HG03280 (cell line): ENCODE measurements at regions not wholly inside any gene's neighbourhood (a gene's known extent, or its start where the extent isn't known, plus 50 kb on each side); places are given as distances from the start of the nearest gene placed in this dataset.

Source experiments
- ATAC-seq: cut with Tn5 transposase; IDR thresholded peaks from one replicate; pipeline ENCODE4 v1.9.1; 2021; ENCODE audit warnings: mild to moderate bottlenecking, moderate library complexity; ENCODE audit not compliant: unreplicated experiment

DNA sequence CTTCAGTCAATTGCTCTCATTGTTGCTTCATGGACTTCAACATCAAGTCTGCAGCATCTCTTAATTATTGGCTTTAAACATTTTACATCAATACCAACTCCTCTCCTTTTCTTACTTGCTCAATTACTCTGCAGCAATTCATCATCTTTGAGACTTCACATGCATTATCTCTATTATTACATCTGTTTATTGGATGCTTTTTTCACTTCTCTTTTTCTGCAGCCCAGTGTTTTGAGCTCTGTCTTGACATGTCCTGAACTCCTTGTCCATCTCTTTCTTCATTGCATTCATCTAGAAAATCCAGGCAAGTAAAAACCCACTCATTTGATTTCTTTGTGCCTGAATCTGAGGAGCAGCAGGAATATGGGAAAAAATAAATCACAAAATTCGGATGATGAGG, 647.9 kb downstream of the PLCL1 start:
- ATAC-seq: peak; percentile 57

DNA sequence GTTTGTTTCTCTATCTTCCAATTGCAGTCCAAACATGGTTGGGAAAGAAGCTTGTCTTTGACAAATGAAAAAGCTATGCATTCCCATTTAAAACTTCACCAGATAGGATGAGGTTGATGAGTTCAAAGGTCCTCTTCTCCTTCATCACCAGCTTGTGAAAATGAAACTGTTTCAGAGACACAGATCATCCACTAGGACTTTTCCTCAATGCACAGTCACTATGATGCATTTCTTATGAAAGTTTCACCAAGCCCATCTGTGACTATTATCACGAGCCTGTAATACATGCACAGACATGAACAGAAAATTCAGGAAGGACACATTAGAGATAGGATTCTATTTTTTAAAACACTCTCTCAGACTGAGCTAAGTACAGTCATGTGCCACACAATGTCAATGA, 644.4 kb downstream of the PLCL1 start:
- ATAC-seq: no peak

DNA sequence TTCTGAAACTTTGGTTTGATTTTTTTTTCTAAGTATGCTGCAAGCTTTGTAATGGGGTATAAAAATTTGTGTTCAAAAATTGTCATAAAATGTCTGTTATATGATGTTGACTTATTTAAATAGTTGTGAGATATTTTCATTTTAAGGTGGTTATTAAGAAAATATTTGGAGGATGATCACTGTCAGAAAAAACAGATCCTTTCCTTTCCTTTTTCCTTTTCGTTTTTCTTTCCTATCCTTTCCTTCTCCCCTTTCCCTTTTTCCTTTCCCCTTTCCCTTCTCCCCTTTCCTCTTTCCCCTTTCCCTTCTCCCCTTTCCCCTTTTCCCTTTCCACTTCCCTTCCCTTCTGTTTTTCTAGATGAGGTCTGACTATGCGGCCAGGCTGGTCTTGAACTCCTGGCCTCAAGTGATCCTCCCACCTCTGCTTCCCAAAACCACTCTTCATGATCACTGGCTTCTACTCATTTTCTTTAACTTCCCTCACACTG, 640.5 kb downstream of the PLCL1 start:
- no peak for ATAC-seq

DNA sequence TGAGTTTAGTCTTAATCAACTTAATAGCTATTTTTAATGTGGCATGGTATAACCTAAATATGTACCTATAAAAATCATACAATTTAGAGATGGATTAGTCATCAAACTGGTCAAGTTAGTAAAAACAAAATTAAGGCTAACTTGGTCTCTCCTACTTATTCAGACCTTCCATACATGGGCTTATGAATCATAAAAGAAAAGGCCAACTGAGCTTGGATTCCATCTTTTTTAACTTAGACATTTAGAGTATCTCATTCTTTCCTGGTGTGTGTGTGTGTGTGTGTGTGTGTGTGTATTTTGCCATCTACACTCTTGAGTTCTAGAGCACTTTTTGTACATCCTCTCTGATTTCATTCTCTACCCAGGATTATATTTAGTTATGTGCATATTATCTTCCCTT, 637.5 kb downstream of the PLCL1 start:
- no peak for ATAC-seq

DNA sequence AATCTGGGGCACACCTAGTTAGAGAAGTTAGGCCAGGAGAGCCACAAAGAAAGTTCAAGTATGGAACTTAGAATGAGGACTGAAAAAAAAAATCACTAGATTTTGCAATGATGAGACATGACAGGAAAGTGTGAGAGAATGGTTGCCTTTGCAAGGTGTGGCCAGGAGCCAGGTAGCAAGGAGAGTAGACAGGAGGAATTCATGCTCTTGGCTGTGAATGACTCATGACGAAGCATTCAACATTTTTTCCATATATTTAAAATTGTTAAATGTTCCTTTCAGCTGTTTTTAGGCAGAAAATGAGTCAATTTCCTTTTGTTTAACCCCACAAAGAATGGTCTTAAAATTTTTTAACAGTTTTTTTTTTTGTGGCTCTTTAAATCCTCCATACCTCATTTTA, 636.9 kb downstream of the PLCL1 start:
- no peak for ATAC-seq

DNA sequence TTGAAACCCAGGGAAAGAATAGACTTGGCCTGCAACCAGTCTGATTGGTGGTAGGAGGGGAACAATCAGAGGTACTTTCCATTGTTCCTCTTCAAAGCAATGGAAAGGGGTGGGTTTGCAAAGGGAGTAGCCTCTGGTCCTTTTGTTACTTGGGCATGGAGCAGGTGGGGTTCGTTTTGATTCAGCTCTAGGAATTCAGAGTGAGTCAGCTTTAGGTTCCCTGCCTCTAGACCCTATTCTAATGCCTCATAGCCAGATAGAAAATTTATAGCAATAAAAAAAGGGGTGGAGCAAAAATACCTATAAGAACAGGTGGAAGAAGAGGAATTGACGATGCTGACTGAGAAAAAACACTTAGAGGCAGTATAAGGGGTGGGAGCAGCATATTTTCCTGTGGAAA, 636.4 kb downstream of the PLCL1 start:
- ATAC-seq: no peak

DNA sequence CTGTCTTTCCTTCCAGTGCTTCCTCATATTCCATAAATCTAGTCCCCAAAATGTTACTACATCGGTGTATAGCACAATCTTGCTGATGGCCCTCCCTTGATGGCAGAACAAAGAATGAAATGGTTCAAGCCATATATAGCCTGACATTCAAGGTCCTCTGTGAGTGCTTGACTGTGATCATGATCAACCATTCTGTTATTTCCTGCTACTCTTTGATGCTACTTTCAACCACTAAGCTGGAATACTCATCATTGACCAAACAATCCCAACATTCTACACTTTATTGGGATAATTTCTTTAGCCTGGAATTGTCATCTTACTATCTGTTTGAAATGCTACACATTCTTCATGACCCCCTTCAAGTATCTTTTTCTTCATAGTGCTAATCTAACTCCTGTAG, 633.9 kb downstream of the PLCL1 start:
- no peak for ATAC-seq

DNA sequence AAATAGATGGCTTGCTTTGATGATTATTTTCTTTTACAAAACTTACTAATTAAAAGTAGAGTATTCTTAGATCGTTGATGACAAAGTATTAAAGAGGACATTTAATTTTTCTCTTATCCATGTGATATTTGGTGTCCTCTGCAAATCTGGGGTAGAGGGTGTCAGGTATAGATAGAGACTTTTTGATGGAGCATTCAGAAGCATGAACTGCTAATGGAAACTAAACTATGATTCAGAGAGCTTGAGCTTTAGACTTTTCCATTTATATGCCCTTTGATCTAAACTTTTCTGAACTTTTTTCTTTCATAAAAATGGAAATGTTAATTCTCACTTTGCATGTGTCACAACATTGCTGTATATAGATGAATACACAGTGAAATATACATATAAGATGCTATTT, 619.7 kb downstream of the PLCL1 start:
- ATAC-seq: no peak

DNA sequence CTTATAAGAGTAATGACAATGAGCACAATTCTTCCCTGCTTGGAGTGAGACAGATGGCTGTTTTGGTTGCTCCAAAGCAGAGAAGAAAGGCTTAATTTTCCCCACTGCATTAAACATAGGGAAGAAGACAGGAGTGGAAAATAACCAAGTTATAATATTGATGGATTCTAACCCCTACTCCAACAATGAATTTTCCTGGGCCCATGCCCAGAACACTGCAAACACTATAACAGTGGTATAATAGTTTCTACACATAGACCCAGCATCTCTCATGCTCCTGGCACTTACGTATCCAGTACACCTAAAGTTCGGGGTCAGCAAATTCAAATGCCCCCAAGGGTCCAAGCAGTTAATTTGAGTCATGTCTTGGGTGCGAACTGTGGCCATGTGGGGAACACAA, 613.4 kb downstream of the PLCL1 start:
- ATAC-seq: no peak

DNA sequence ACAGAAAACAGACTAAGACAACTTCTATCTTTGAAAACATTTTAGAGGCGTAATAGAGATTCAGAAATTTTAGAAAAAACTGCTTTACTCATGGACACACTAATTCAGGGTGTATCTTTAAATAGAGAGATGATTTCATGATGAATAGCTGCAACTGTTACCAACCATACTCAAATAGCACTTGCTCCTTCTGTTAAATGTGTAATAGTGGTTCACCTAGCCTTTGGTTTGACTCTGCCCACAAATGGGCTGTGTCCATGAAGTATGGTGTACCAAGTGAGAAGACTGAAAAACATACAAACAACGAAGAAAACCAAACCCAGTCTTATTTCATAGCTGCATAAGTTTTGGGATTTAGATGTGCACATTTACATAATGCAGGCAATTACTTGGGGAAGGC, 610.6 kb downstream of the PLCL1 start:
- ATAC-seq: no peak

DNA sequence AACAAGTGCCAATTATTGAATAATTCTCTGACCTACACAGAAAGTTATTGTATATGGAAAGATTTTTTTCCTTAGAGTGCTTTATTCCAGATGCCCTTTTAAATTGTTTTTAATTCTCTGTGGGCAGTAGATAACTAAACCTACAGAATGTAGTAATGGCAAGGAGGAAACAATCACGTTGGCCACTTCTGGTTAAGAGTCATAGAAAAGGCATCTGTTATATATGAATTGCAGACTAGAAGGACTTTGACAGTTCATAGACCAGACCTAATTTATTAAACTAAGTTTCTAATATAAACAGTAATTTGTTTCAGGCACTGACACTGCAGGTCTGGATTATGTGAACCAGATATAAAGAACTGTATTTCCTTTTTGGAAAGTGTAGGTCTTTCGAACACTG, 607.5 kb downstream of the PLCL1 start:
- no peak for ATAC-seq

DNA sequence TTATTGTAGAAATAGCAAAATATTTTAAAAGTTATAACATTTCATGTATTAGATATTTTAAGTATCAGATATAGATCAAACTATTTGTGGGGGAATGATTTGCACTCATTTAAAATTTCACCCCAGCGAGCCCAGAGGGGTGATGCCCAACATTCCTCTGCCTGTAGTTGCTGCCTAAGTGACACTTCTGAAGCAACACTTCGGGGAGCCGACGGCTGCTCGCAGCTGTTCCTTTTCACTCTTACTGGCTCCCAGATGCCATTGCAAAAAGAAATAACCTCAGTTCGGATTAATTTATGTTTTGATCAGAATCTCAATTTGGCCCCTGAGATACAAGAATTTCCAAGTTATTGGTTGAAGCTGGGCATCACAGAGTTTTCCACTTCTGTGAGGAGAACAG, 603.8 kb downstream of the PLCL1 start:
- no peak for ATAC-seq

DNA sequence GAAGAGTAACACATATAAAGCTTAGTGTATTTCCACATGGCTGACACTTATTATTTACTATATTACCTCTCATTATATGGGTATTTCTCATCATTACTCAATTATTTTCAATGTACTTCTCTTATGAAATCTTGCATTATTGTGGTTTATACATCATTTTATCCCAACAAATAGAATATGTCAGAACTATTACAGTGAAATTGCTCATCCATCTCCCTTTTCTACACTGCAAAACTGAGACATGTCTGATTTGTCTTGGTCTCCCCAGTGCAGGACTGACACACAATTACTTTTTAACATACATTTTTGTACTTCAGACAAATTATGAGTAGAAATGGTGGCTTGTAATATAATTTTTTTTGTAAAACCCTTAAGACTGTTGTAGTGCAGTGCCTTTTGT, 600.9 kb downstream of the PLCL1 start:
- ATAC-seq: no peak

DNA sequence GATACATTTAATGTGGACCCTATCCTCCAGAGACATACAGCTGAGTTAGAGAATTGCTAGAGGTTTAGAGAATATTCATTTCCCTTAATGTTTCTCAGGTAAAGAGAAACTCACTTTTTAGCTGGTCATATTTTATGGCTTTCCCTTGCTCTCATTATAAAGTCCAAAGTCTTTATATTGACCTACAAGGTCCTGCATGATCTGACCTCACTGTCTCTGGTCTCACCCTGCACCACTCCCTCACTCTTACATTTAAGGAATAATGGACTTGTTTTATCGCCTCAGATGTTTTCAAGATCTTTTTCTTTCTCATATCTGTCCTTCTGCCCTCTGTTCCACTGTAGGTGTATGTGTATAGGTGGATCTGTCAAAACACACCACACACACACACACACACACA, 597.3 kb downstream of the PLCL1 start:
- no peak for ATAC-seq

DNA sequence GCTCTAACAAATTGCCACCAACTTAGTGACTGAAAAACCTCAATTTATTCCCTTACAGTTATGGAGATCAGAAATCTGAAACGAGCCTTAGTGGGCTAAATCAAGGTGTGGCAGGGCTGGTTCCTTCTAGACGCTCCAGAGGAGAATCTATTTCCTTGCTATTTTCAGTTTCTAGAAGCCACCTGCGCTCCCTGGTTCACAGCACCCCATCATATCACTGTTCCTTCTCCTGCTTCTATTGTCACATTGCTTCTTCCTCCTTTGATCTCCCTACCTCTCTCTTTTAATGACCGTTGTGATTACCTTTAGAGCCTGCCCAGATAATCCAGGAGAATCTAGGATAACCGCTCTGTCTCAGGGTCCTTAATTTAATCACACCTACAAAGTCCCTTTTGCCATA, 596.6 kb downstream of the PLCL1 start:
- ATAC-seq: no peak

DNA sequence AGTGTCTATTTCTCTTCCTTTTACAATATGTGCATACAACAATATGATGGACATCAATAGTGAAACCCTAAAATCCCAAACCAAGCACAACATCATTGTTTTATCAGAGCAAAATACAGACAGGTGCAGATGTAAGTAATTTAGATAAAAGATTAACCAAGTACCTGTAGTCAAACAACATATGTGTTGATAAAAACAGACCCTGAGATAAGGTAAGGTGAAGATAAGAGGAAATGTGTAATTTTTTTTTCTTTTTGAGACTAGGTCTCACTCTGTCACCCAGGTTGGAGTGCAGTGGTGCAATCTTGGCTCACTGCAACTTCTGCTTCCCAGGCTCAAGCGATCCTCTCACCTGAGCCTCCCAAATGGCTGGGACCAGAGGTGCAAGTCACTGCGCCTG, 589.8 kb downstream of the PLCL1 start:
- no peak for ATAC-seq

DNA sequence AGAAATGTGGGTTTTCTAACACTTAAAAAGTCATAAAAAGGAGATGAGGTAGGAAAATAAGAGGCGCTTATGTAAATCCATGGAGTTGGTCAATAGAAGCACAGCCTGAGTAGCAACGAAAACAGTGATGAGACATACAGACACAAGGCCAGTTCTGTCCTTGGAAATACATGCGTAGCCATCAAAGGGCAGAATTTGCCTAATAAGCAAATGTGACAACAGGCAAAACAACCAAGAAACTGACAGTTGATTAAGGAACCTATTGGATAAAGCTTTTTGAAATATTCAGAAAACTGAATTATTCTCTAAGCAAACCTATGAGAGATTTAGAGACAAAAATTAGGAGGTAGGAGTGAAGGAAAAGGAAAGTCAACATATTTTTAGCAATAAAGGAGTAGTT, 586.3 kb downstream of the PLCL1 start:
- no peak for ATAC-seq

DNA sequence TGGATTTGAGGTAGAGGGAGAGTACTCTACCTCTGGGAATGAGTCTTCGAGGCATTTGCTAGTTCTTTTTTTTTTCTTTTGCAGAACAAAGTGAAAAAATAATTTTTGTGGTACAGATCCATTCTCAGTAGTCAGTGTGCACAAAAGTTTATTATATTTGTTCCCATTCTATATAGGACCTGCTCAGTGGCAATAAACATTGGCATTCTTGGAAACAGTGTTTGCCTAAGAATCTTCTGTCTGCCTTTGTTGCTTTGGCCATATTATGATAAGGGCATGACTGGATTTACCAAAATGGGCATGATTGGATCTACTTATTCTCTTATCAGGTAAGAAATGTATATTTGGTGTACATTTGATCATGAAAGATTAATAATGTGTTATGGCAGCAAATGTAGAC, 583.3 kb downstream of the PLCL1 start:
- ATAC-seq: no peak

DNA sequence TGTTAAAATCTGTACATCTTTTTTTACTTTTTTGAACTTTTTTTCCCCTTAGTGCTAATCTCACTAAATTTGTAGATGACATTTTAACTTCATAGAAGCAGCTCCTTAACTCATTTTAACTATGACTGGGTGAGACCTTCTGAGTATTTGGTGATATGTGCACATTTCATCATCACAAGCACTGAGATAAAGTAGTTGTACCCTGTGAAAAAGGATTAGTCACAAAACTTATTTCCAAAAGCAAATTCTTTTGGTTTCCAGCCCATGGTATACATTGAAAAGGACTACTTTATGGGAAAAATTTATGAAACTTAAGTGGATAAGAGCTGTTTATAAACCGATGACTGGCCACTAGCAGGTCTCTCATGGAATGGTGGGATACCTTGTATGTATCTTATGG, 581.5 kb downstream of the PLCL1 start:
- no peak for ATAC-seq

DNA sequence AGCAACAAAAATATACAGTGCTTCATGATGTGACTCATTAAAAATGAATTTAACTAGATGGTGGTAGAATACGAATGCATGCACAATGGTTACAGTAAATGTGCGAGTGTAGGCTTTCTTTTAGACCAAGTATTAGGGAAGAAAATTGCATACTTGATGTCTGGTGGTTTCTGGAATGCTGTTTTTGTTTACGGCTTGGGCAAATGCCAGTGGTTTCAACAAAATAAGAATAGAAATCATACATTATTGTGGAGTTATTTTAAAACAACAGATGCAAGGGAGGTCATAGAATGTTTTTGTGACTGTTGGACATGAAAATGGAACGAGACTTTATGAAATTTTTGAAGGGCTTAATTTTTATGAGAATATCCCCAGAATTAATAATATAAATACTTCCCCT, 580.9 kb downstream of the PLCL1 start:
- no peak for ATAC-seq

DNA sequence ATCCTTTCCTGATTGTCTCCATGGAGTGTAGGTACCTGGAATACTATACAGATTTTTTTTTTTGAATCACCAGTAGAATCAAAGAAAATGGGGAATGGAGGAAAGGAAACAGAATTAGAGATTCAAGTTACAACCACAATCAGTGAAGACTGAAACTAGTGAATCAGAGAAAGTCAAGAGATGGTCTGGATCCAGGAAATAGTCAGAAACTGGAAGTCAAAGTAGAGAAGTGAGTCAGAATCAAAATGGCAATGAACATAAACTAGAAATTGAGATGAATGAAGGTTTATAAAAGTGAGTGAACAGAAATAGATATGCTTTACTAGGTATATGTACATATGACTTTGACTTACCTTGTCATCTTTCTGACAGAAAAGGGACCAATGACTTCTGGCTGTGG, 579.0 kb downstream of the PLCL1 start:
- ATAC-seq: no peak

DNA sequence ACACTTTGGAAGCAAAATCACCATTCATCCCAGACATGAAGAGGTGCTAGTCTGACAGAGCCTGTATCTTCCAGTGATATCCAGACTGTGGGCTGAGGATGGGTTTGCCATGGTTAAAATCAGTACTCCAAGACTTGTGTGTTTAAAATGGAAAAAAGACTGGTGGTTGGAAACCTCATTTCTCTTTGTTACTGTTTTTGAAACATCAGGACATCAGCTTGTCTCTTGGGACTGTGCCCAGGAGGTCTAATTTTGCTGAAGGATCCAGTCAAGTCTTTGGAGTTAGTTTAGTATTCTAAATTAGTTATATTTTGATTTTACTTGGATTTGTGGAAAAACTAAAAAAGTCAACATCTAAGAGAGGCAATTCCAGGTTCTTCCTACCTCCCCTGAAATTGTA, 578.4 kb downstream of the PLCL1 start:
- ATAC-seq: no peak

DNA sequence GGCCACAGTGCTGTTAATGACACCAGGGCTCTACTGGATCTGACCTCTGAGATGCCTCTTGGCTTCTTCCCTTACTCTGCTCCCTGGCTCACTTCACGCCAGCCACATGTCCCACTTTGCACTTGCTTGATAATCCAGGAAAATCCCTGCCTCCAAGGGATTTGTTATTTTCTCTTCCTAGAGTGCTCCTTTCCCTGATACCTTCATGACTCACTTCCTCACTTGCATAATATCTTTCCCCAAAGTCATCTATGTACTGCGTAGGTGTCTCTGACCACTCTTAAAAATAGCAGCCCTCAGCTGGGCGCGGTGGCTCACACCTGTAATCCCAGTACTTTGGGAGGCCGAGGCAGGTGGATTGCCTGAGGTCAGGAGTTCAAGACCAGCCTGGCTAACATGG, 572.3 kb downstream of the PLCL1 start:
- no peak for ATAC-seq

DNA sequence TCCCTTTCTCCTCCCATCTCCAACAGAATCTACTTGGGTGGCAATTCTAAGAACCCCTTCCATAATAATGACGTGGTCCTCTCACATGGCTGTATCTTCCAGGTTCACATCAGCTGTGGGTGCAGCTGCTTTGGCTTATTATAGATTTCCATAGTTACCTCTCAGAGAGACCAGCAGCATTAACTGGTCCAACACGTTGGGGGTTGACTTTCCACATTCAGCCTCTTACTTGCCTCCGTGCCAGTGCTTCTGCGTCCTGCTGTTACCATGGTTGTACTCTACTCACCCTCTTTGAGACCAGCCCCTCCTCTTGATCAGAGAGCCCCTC, 570.7 kb downstream of the PLCL1 start:
- ATAC-seq: no peak
